Right atrium auricular region (tissue), 2 donors: ENCODE measurements at regions not wholly inside any gene's neighbourhood (a gene's known extent, or its start where the extent isn't known, plus 50 kb on each side); places are given as distances from the start of the nearest gene placed in this dataset.

Source experiments
- DNase-seq: peaks from one replicate; pipeline ENCODE4 v3.0.0-alpha.2; 2019; ENCODE audit warnings: low spot score
- H3K27ac ChIP-seq, 2 donors: fragments of 200-600 bp; sonication (generic); 1 replicate in 1 of 2; 2 replicates in 1 of 2; pipeline ENCODE4 v1.5.1; 2016 to 2019
- H3K27me3 ChIP-seq, 2 donors: fragments of 200-600 bp; sonication (generic); one replicate each; pipeline versions ENCODE4 v1.5.1 to v1.6.0; 2017 to 2019
- H3K36me3 ChIP-seq: fragments of 200-600 bp; sonication (generic); one replicate; pipeline ENCODE4 v1.5.1; 2016
- H3K4me1 ChIP-seq, 2 donors: fragments of 200-600 bp; sonication (generic); one replicate each; pipeline versions ENCODE4 v1.5.1 to v1.6.0; 2017 to 2019
- H3K4me3 ChIP-seq, 2 donors: fragments of 200-600 bp; sonication (generic); 1 replicate in 1 of 2; 2 replicates in 1 of 2; pipeline ENCODE4 v1.5.1; 2017 to 2019; ENCODE audit warnings: mild to moderate bottlenecking in 1 of 2, moderate library complexity in 1 of 2
- H3K9me3 ChIP-seq, 2 donors: fragments of 200-600 bp; sonication (generic); one replicate each; pipeline ENCODE4 v1.5.1; 2019
- CTCF ChIP-seq, 2 donors: fragments of 200-600 bp; sonication (generic); IDR thresholded peaks; one replicate each; pipeline ENCODE4 v1.5.1; 2019; ENCODE audit warnings: antibody characterized with exemption in 2 of 2

- Histone ChIP-seq H3K4me3 (no peak overlapping the region), H3K27ac (no peak overlapping the region), H3K27me3 (no peaks in the 10 kb centered on the region), H3K36me3 (no peaks in the 10 kb centered on the region), H3K9me3 (no peaks in the 10 kb centered on the region), H3K4me1 (no peaks in the 10 kb centered on the region)
- DNase-seq = no peak
- TF ChIP-seq CTCF (IDR thresholded peaks at IDR 0.05) = no peak
Observed at GRCh38 chr21:24903994-24904635, 703.2 kb downstream of the MRPL39 start.

- no peaks in the 10 kb centered on the region for H3K9me3 ChIP-seq
- no peak for TF ChIP-seq CTCF (IDR thresholded peaks at IDR 0.05)
- H3K27me3 ChIP-seq = no peaks in the 10 kb centered on the region
- DNase-seq = no peak
- no peaks in the 10 kb centered on the region for H3K36me3 ChIP-seq
- H3K4me3 ChIP-seq = no peak overlapping the region
- no peak overlapping the region for H3K27ac ChIP-seq
- H3K4me1 ChIP-seq = no peaks in the 10 kb centered on the region
Observed at GRCh38 chr21:24899138-24899537, 708.1 kb downstream of the MRPL39 start.

- Histone ChIP-seq H3K27ac (no peak overlapping the region), H3K9me3 (no peaks in the 10 kb centered on the region), H3K27me3 (no peaks in the 10 kb centered on the region), H3K4me1 (no peaks in the 10 kb centered on the region), H3K4me3 (no peak overlapping the region), H3K36me3 (no peaks in the 10 kb centered on the region)
- DNase-seq = no peak
- TF ChIP-seq CTCF (IDR thresholded peaks at IDR 0.05) = no peak
Observed at GRCh38 chr21:24897883-24898282, 709.4 kb downstream of the MRPL39 start.

- no peak for DNase-seq
- Histone ChIP-seq H3K9me3 (no peaks in the 10 kb centered on the region), H3K36me3 (no peaks in the 10 kb centered on the region), H3K27ac (no peak overlapping the region), H3K27me3 (no peaks in the 10 kb centered on the region), H3K4me1 (no peaks in the 10 kb centered on the region), H3K4me3 (no peak overlapping the region)
- no peak for TF ChIP-seq CTCF (IDR thresholded peaks at IDR 0.05)
Observed at GRCh38 chr21:24896735-24897124, 710.6 kb downstream of the MRPL39 start.

GRCh38 chr21:24895885-24896734 lies 711.2 kb downstream of the MRPL39 start:
- peak in 1 of 2 donors; percentile 50 for TF ChIP-seq CTCF (IDR thresholded peaks at IDR 0.05)
- no peaks in the 10 kb centered on the region for H3K27me3 ChIP-seq

More at GRCh38 chr21:24895885-24896734, 711.2 kb downstream of the MRPL39 start:
- Histone ChIP-seq H3K9me3 (no peaks in the 10 kb centered on the region), H3K36me3 (no peaks in the 10 kb centered on the region), H3K4me3 (no peak overlapping the region), H3K27ac (no peak overlapping the region), H3K4me1 (no peaks in the 10 kb centered on the region)
- no peak for DNase-seq
